Naive thymus-derived CD4-positive, alpha-beta T cell (primary cell): ENCODE measurements at regions not wholly inside any gene's neighbourhood (a gene's known extent, or its start where the extent isn't known, plus 50 kb on each side); places are given as distances from the start of the nearest gene placed in this dataset.

Source experiments
- ATAC-seq: fragments of 150-1000 bp; cut with Tn5 transposase; 2 replicates; pipeline ENCODE4 v1.10.0; 2021; ENCODE audit warnings: mild to moderate bottlenecking, moderate library complexity
- CTCF ChIA-PET: fragments of 350-600 bp; sonication (Branson Sonifier 250); formaldehyde crosslinking; loops from one replicate; lab custom pipeline; 2021; ENCODE audit warnings: antibody characterized with exemption; lab: Charles Lee
- POLR2A ChIA-PET: fragments of 350-600 bp; sonication (Branson Sonifier 250); formaldehyde crosslinking; loops from one replicate; lab custom pipeline; 2021; ENCODE audit warnings: antibody characterized with exemption, inconsistent platforms; lab: Charles Lee
- DNase-seq, 9 donors: peaks; one replicate each; pipeline versions ENCODE4 v3.0.0 to v3.0.0-alpha.2; 2020 to 2022; ENCODE audit warnings: mixed read lengths in 1 of 9
- H3K27ac ChIP-seq: one replicate; pipeline ENCODE4 v1.7.0; 2013; ENCODE audit warnings: mild to moderate bottlenecking, low read depth, low read length, moderate library complexity
- H3K27me3 ChIP-seq, 2 donors: one replicate each; pipeline ENCODE4 v1.7.0; 2013; ENCODE audit warnings: low read length in 2 of 2, mild to moderate bottlenecking in 2 of 2, moderate library complexity in 2 of 2; ENCODE audit not compliant: control insufficient read depth in 2 of 2, insufficient read depth in 2 of 2
- H3K36me3 ChIP-seq, 3 experiments: 1 replicate in 2 of 3; 2 replicates in 1 of 3; pipeline ENCODE4 v1.7.0; 2013; ENCODE audit warnings: low read length in 3 of 3, mild to moderate bottlenecking in 3 of 3, moderate library complexity in 1 of 3; ENCODE audit not compliant: insufficient read depth in 3 of 3, control insufficient read depth in 2 of 3
- H3K4me1 ChIP-seq, 2 donors: one replicate each; pipeline ENCODE4 v1.7.0; 2013; ENCODE audit warnings: low read length in 2 of 2, mild to moderate bottlenecking in 2 of 2, moderate library complexity in 1 of 2; ENCODE audit not compliant: control insufficient read depth in 2 of 2, insufficient read depth in 2 of 2
- H3K4me3 ChIP-seq: 2 replicates; pipeline ENCODE4 v1.7.0; 2013; ENCODE audit warnings: mild to moderate bottlenecking, low read length
- H3K9me3 ChIP-seq, 3 experiments: 1 replicate in 2 of 3; 2 replicates in 1 of 3; pipeline ENCODE4 v1.7.0; 2013; ENCODE audit warnings: low read length in 3 of 3; ENCODE audit not compliant: control insufficient read depth in 2 of 3
- H3K27ac Mint-ChIP-seq, 9 donors: one replicate each; pipeline ENCODE4 v1.8.0; 2020 to 2022; ENCODE audit warnings: mixed read lengths in 9 of 9, mild to moderate bottlenecking in 8 of 9, moderate library complexity in 5 of 9, inconsistent platforms in 2 of 9
- H3K27me3 Mint-ChIP-seq, 5 donors: one replicate each; pipeline ENCODE4 v1.8.0; 2021 to 2022; ENCODE audit warnings: mixed read lengths in 5 of 5, mild to moderate bottlenecking in 1 of 5
- H3K36me3 Mint-ChIP-seq, 5 donors: one replicate each; pipeline ENCODE4 v1.8.0; 2020 to 2022; ENCODE audit warnings: mixed read lengths in 5 of 5, mild to moderate bottlenecking in 3 of 5, inconsistent platforms in 1 of 5
- H3K4me1 Mint-ChIP-seq, 7 donors: one replicate each; pipeline ENCODE4 v1.8.0; 2020 to 2022; ENCODE audit warnings: mixed read lengths in 7 of 7, mild to moderate bottlenecking in 3 of 7, inconsistent platforms in 1 of 7
- H3K4me3 Mint-ChIP-seq, 10 donors: one replicate each; pipeline ENCODE4 v1.8.0; 2020 to 2022; ENCODE audit warnings: mild to moderate bottlenecking in 10 of 10, mixed read lengths in 10 of 10, moderate library complexity in 6 of 10, inconsistent platforms in 2 of 10
- H3K9me3 Mint-ChIP-seq, 11 donors: one replicate each; pipeline ENCODE4 v1.8.0; 2020 to 2022; ENCODE audit warnings: mixed read lengths in 11 of 11, mild to moderate bottlenecking in 4 of 11, inconsistent platforms in 1 of 11, moderate library complexity in 1 of 11
- intact Hi-C, 2 donors: fragments of 100-400 bp; cut with micrococcal nuclease; formaldehyde crosslinking; loops; one replicate each; pipeline ENCODE4 v1.15.1; 2023

- Mint-ChIP-seq H3K27ac (no peak overlapping the region), H3K27me3 (peaks cover 0 to 26% (median 23%) of the 10 kb centered on the region in 5 donors)
- POLR2A ChIA-PET = no interaction called here
Observed at GRCh38 chr5:155679530-155679929, 647.4 kb upstream of the SGCD start.

DNA sequence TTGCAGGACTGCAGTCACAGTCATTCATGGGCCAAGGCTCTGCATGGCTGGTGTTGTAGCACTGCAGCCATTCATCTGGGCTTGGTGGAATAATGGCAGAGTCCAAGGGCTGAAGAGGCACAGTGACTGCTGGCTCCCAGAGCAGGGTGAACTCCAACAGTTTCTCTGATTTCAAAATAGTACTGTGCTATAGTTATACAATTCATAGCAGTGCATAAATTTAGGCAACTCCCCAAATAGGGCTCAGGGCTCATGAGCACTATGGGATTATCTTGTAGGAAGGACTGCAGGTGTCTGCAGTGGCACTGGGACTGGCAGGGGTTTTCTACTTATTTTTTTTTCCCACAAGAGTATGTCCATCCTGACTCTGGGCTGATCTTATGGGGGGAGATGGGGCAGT lies 642.5 kb upstream of the SGCD start:
- no peaks in the 10 kb centered on the region for H3K27me3 ChIP-seq
- ATAC-seq (no peak), DNase-seq (no peak)
- Mint-ChIP-seq H3K36me3 (no peaks in the 10 kb centered on the region), H3K27me3 (peaks cover 0 to 49% (median 35%) of the 10 kb centered on the region in 5 donors), H3K4me1 (no peaks in the 10 kb centered on the region), H3K4me3 (no peak overlapping the region), H3K27ac (no peak overlapping the region), H3K9me3 (peaks cover 0 to 19% (median 8%) of the 10 kb centered on the region in 11 donors)
- no peaks in the 10 kb centered on the region for H3K36me3 ChIP-seq
- no peak overlapping the region for H3K27ac ChIP-seq
- ChIA-PET POLR2A (no interaction called here), CTCF (no interaction called here)
- intact Hi-C loops = no loop called here
- no peaks in the 10 kb centered on the region for H3K4me1 ChIP-seq
- no peak overlapping the region for H3K4me3 ChIP-seq
- H3K9me3 ChIP-seq = no peaks in the 10 kb centered on the region

More at GRCh38 chr5:155679530-155679929, 647.4 kb upstream of the SGCD start:
- intact Hi-C loops = no loop called here
- ATAC-seq = no peak
- H3K27me3 ChIP-seq = no peaks in the 10 kb centered on the region
- H3K36me3 Mint-ChIP-seq = no peaks in the 10 kb centered on the region
- no peaks in the 10 kb centered on the region for H3K4me1 ChIP-seq
- H3K9me3 Mint-ChIP-seq = peaks cover 0 to 34% (median 8%) of the 10 kb centered on the region in 11 donors
- no peaks in the 10 kb centered on the region for H3K36me3 ChIP-seq
- DNase-seq = no peak
- CTCF ChIA-PET = no interaction called here
- H3K4me1 Mint-ChIP-seq = no peaks in the 10 kb centered on the region
- H3K9me3 ChIP-seq = no peaks in the 10 kb centered on the region
- H3K4me3 Mint-ChIP-seq = no peak overlapping the region
- H3K4me3 ChIP-seq = no peak overlapping the region
- H3K27ac ChIP-seq = no peak overlapping the region

DNA sequence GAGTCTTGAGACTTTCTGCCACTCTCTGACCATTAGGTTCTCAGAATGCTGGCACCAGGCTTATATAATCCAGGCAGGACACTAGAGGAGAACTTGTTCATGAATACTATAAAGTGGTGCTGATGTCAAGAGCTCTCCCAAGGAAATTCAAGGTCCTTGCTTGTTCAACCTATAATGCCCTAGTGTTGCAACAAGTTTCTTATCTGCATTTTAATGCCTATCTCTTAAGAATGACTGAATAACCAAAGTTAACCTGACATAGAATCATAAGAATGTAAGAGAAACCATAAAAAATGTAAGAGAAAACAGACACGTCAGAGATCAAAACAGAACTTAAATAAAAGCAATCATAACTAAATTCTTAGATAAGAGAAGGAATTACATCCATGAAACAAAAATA lies 640.8 kb upstream of the SGCD start:
- Histone ChIP-seq H3K36me3 (no peaks in the 10 kb centered on the region), H3K4me1 (no peaks in the 10 kb centered on the region), H3K27ac (no peak overlapping the region), H3K4me3 (no peak overlapping the region), H3K27me3 (no peaks in the 10 kb centered on the region), H3K9me3 (no peaks in the 10 kb centered on the region)
- Mint-ChIP-seq H3K9me3 (peaks cover 0 to 15% (median 8%) of the 10 kb centered on the region in 11 donors), H3K36me3 (no peaks in the 10 kb centered on the region), H3K4me3 (no peak overlapping the region), H3K4me1 (no peaks in the 10 kb centered on the region), H3K27me3 (peaks cover 0 to 41% (median 30%) of the 10 kb centered on the region in 5 donors), H3K27ac (no peak overlapping the region)
- CTCF ChIA-PET = no interaction called here
- ATAC-seq (no peak), DNase-seq (no peak)
- intact Hi-C loops = no loop called here
- POLR2A ChIA-PET = no interaction called here

DNA sequence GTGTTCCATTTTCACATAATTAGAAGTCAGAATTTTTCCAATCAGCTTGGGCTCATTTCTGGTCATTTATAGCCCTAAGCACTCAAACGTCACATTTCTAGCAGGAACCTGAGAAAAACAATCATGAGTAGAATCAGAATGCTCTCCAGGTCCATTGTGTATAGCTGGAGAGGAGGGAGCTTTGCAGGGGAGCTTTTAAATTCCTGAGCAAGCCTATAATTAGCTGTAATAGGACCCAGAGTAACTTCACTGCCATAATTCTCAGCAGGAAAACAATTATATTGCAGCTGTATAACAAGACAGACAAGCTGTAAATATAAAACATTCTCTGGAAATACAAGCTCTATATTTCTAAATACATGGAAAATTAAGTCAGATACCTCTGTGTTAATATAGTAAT lies 637.6 kb upstream of the SGCD start:
- H3K4me1 ChIP-seq = no peaks in the 10 kb centered on the region
- Mint-ChIP-seq H3K36me3 (no peaks in the 10 kb centered on the region), H3K4me1 (no peaks in the 10 kb centered on the region), H3K4me3 (no peak overlapping the region), H3K27me3 (peaks cover 0 to 23% (median 11%) of the 10 kb centered on the region in 5 donors), H3K27ac (no peak overlapping the region), H3K9me3 (peaks cover 0 to 6% (median 0%) of the 10 kb centered on the region in 11 donors)
- DNase-seq (no peak), ATAC-seq (no peak)
- POLR2A ChIA-PET = no interaction called here
- H3K36me3 ChIP-seq = no peaks in the 10 kb centered on the region
- intact Hi-C loops = no loop called here
- no peaks in the 10 kb centered on the region for H3K9me3 ChIP-seq
- H3K27ac ChIP-seq = no peak overlapping the region
- CTCF ChIA-PET = no interaction called here
- H3K27me3 ChIP-seq = no peaks in the 10 kb centered on the region
- H3K4me3 ChIP-seq = no peak overlapping the region

DNA sequence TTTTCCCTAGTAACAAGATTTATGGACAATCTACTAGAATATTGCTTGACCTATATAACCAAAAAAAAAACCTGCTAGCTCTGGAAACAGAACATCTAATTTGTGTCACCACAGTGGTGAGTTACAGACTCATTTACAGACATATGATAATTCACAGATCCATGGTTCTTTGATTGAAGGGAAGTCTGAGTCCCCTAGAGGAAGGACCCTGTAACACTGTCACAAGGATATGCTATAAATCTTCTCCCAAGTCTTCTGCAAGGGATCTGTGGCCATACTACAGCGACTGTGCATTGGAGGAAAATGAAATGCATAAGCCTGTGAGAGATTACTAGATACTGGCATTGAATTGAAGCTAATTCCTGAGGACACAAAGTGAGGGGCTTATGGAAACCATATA lies 630.6 kb upstream of the SGCD start:
- no peak for ATAC-seq
- Histone ChIP-seq H3K4me3 (no peak overlapping the region), H3K27me3 (no peaks in the 10 kb centered on the region), H3K27ac (no peak overlapping the region), H3K4me1 (no peaks in the 10 kb centered on the region), H3K9me3 (no peaks in the 10 kb centered on the region), H3K36me3 (no peaks in the 10 kb centered on the region)
- Mint-ChIP-seq H3K27me3 (peaks cover 0 to 10% (median 6%) of the 10 kb centered on the region in 5 donors), H3K4me1 (no peaks in the 10 kb centered on the region), H3K27ac (no peak overlapping the region), H3K4me3 (no peak overlapping the region), H3K9me3 (peaks cover 0 to 4% (median 0%) of the 10 kb centered on the region in 11 donors), H3K36me3 (no peaks in the 10 kb centered on the region)
- ChIA-PET CTCF (no interaction called here), POLR2A (no interaction called here)
- intact Hi-C loops = no loop called here
- DNase-seq = no peak

- Histone ChIP-seq H3K27me3 (no peaks in the 10 kb centered on the region), H3K27ac (no peak overlapping the region), H3K9me3 (no peaks in the 10 kb centered on the region), H3K4me1 (no peaks in the 10 kb centered on the region), H3K36me3 (no peaks in the 10 kb centered on the region), H3K4me3 (no peak overlapping the region)
- DNase-seq = no peak
- ChIA-PET CTCF (no interaction called here), POLR2A (no interaction called here)
- Mint-ChIP-seq H3K9me3 (peaks cover 0 to 4% (median 0%) of the 10 kb centered on the region in 11 donors), H3K27ac (no peak overlapping the region), H3K4me1 (no peaks in the 10 kb centered on the region), H3K27me3 (peaks cover 0 to 10% (median 6%) of the 10 kb centered on the region in 5 donors), H3K36me3 (no peaks in the 10 kb centered on the region), H3K4me3 (no peak overlapping the region)
- no peak for ATAC-seq
- intact Hi-C loops = no loop called here
Observed at GRCh38 chr5:155697236-155697635, 629.7 kb upstream of the SGCD start.

GRCh38 chr5:155699385-155699784 lies 627.6 kb upstream of the SGCD start:
- intact Hi-C loops = no loop called here
- no peaks in the 10 kb centered on the region for H3K4me1 ChIP-seq
- no peak overlapping the region for H3K27ac Mint-ChIP-seq
- ChIA-PET POLR2A (no interaction called here), CTCF (no interaction called here)
- H3K4me3 Mint-ChIP-seq = no peak overlapping the region
- H3K36me3 ChIP-seq = no peaks in the 10 kb centered on the region
- no peak for ATAC-seq
- no peak for DNase-seq
- peaks cover 0 to 4% (median 0%) of the 10 kb centered on the region in 11 donors for H3K9me3 Mint-ChIP-seq
- H3K36me3 Mint-ChIP-seq = no peaks in the 10 kb centered on the region
- no peak overlapping the region for H3K4me3 ChIP-seq
- H3K4me1 Mint-ChIP-seq = no peaks in the 10 kb centered on the region
- no peaks in the 10 kb centered on the region for H3K9me3 ChIP-seq
- no peaks in the 10 kb centered on the region for H3K27me3 ChIP-seq
- H3K27me3 Mint-ChIP-seq = peaks cover 0 to 10% (median 6%) of the 10 kb centered on the region in 5 donors
- H3K27ac ChIP-seq = no peak overlapping the region
